Progenitor cell of endocrine pancreas (in vitro differentiated cells): ENCODE measurements at regions not wholly inside any gene's neighbourhood (a gene's known extent, or its start where the extent isn't known, plus 50 kb on each side); places are given as distances from the start of the nearest gene placed in this dataset.

ENCODE experiments used
- DNase-seq: peaks from one replicate; pipeline ENCODE4 v3.0.0; 2021; ENCODE audit warnings: low spot score; ENCODE audit not compliant: unreplicated experiment
- H3K27ac Mint-ChIP-seq: 2 replicates; pipeline ENCODE4 v1.8.0; 2021; ENCODE audit warnings: mild to moderate bottlenecking, moderate library complexity, mixed read lengths
- H3K27me3 Mint-ChIP-seq: 2 replicates; pipeline ENCODE4 v1.8.0; 2021; ENCODE audit warnings: mixed read lengths
- H3K36me3 Mint-ChIP-seq: 2 replicates; pipeline ENCODE4 v1.8.0; 2022; ENCODE audit warnings: mixed read lengths; ENCODE audit not compliant: insufficient read depth
- H3K4me1 Mint-ChIP-seq: 2 replicates; pipeline ENCODE4 v1.8.0; 2021; ENCODE audit warnings: low read depth, mixed read lengths
- H3K4me3 Mint-ChIP-seq: 2 replicates; pipeline ENCODE4 v1.8.0; 2021; ENCODE audit warnings: low read depth, mild to moderate bottlenecking, moderate library complexity, mixed read lengths
- H3K9me3 Mint-ChIP-seq: 2 replicates; pipeline ENCODE4 v1.8.0; 2021; ENCODE audit warnings: low read depth, mixed read lengths
- CTCF ChIP-seq: fragments of 200-600 bp; sonication (generic); IDR thresholded peaks from one replicate; pipeline ENCODE4 v1.5.0; 2021; ENCODE audit warnings: antibody characterized with exemption, mild to moderate bottlenecking; ENCODE audit not compliant: unreplicated experiment

- Mint-ChIP-seq H3K4me1 (peaks cover 21% of the 10 kb centered on the region), H3K36me3 (no peaks in the 10 kb centered on the region), H3K27me3 (no peaks in the 10 kb centered on the region), H3K27ac (no peak overlapping the region), H3K4me3 (no peak overlapping the region), H3K9me3 (no peaks in the 10 kb centered on the region)
- DNase-seq: no peak
- TF ChIP-seq CTCF: no peak
Observed at GRCh38 chr3:64917914-64918453, 230.2 kb upstream of the ADAMTS9 start.

GRCh38 chr3:64916937-64917336 is 229.1 kb upstream of the ADAMTS9 start:
- peaks cover 6% of the 10 kb centered on the region for H3K9me3 Mint-ChIP-seq
- H3K36me3 Mint-ChIP-seq: peaks cover 1% of the 10 kb centered on the region
- DNase-seq: no peak
- no peak for TF ChIP-seq CTCF
- no peak overlapping the region for H3K27ac Mint-ChIP-seq
- no peak overlapping the region for H3K4me3 Mint-ChIP-seq
- peaks cover 21% of the 10 kb centered on the region for H3K4me1 Mint-ChIP-seq
- H3K27me3 Mint-ChIP-seq: no peaks in the 10 kb centered on the region

GRCh38 chr3:64916192-64916798 is 228.5 kb upstream of the ADAMTS9 start:
- Mint-ChIP-seq H3K36me3 (peaks cover 1% of the 10 kb centered on the region), H3K9me3 (peaks cover 6% of the 10 kb centered on the region), H3K4me1 (peaks cover 21% of the 10 kb centered on the region), H3K4me3 (no peak overlapping the region), H3K27me3 (no peaks in the 10 kb centered on the region), H3K27ac (peak overlapping the region; percentile 76)
- DNase-seq: no peak
- TF ChIP-seq CTCF: no peak

DNA sequence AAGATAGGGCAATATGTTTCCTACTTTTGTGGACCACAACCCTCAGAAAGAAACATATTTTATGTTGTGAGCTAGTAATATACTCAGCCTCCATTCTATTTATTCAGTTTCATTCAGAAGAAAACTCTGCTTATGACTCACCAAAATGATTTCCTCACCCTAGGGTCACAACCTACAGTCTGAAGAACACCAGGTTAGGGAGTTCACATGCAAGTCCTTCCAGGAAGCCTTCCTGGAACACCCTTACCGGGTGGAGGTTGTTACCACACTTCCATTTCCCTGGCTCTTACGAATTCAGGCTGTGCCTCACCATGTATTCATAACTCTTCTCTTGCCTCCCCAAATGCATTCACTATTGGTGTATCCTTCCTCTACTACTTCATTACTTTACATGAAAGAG is 228.0 kb upstream of the ADAMTS9 start:
- peaks cover 6% of the 10 kb centered on the region for H3K9me3 Mint-ChIP-seq
- peaks cover 21% of the 10 kb centered on the region for H3K4me1 Mint-ChIP-seq
- H3K36me3 Mint-ChIP-seq: peaks cover 1% of the 10 kb centered on the region
- H3K27me3 Mint-ChIP-seq: no peaks in the 10 kb centered on the region
- H3K27ac Mint-ChIP-seq: no peak overlapping the region
- no peak for TF ChIP-seq CTCF
- H3K4me3 Mint-ChIP-seq: no peak overlapping the region
- no peak for DNase-seq

GRCh38 chr3:64913515-64913914 is 225.7 kb upstream of the ADAMTS9 start:
- Mint-ChIP-seq H3K36me3 (peaks cover 1% of the 10 kb centered on the region), H3K4me1 (peaks cover 24% of the 10 kb centered on the region), H3K27ac (no peak overlapping the region), H3K4me3 (no peak overlapping the region), H3K27me3 (no peaks in the 10 kb centered on the region), H3K9me3 (peaks cover 6% of the 10 kb centered on the region)
- TF ChIP-seq CTCF: no peak
- DNase-seq: no peak
